HL-60 (cell line): ENCODE measurements at regions not wholly inside any gene's neighbourhood (a gene's known extent, or its start where the extent isn't known, plus 50 kb on each side); places are given as distances from the start of the nearest gene placed in this dataset.

Experiments used
- DNase-seq, 2 experiments: peaks; one replicate each; pipeline ENCODE4 v3.0.0-alpha.2; 2010 to 2020; ENCODE audit warnings: low read depth in 1 of 2, low spot score in 1 of 2
- H3K27ac ChIP-seq: fragments of 250-450 bp; sonication (Bioruptor Pico); replicated peaks from 2 replicates; pipeline ENCODE4 v1.5.1; 2020; ENCODE audit warnings: mild to moderate bottlenecking, moderate library complexity
- H3K27me3 ChIP-seq: fragments of 250-450 bp; sonication (Bioruptor Pico); 2 replicates; pipeline ENCODE4 v1.5.1; 2021; ENCODE audit warnings: mild to moderate bottlenecking, moderate library complexity; ENCODE audit not compliant: insufficient read depth, poor library complexity, severe bottlenecking
- H3K4me3 ChIP-seq: replicated peaks from 2 replicates; pipeline ENCODE4 v1.5.1; 2011; ENCODE audit warnings: mild to moderate bottlenecking, control low read depth, low read length; ENCODE audit not compliant: insufficient read depth
- GABPA ChIP-seq: IDR thresholded peaks from 2 replicates; pipeline ENCODE4 v1.6.1; 2012; ENCODE audit warnings: low read depth
- POLR2AphosphoS5 ChIP-seq: IDR thresholded peaks from 2 replicates; pipeline ENCODE4 v1.6.1; 2012; ENCODE audit warnings: low read depth
- SPI1 ChIP-seq: IDR thresholded peaks from 2 replicates; pipeline ENCODE4 v1.6.1; 2012; ENCODE audit warnings: low read depth, mild to moderate bottlenecking, borderline replicate concordance
- TF ChIP-seq, protein P1 (sequence below): IDR thresholded peaks from 2 replicates; pipeline ENCODE4 v1.6.1; 2012; ENCODE audit warnings: low read depth; ENCODE audit not compliant: insufficient replicate concordance
- TF ChIP-seq, protein P2 (sequence below): IDR thresholded peaks from one replicate; pipeline ENCODE4 v1.5.1; 2011; ENCODE audit warnings: low read length, control low read depth, inconsistent platforms; ENCODE audit not compliant: insufficient read depth

DNA sequence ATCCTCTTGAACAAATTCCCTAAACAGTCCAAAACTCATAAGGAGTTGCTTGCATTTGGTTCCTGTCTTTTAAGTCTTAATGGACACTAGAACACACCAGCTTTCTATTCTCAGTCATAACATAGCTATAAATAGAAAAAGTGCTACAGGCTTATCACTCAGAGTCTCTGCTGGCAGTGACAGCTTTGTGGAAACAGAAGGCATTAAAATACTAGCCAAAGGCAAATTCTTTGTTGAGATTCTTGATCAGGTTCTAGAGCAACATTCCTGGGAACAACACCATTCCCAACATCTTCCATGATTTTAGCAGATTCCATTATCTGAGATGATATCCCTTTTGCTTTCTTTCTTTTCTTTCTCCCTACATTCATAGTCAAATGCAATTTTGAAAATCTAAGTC lies 207.7 kb upstream of the PLEKHG7 start:
- DNase-seq = no peak
- TF ChIP-seq SPI1 = no peak
- no peak for TF ChIP-seq POLR2AphosphoS5
- TF ChIP-seq GABPA = no peak
- TF ChIP-seq, protein P1, sequence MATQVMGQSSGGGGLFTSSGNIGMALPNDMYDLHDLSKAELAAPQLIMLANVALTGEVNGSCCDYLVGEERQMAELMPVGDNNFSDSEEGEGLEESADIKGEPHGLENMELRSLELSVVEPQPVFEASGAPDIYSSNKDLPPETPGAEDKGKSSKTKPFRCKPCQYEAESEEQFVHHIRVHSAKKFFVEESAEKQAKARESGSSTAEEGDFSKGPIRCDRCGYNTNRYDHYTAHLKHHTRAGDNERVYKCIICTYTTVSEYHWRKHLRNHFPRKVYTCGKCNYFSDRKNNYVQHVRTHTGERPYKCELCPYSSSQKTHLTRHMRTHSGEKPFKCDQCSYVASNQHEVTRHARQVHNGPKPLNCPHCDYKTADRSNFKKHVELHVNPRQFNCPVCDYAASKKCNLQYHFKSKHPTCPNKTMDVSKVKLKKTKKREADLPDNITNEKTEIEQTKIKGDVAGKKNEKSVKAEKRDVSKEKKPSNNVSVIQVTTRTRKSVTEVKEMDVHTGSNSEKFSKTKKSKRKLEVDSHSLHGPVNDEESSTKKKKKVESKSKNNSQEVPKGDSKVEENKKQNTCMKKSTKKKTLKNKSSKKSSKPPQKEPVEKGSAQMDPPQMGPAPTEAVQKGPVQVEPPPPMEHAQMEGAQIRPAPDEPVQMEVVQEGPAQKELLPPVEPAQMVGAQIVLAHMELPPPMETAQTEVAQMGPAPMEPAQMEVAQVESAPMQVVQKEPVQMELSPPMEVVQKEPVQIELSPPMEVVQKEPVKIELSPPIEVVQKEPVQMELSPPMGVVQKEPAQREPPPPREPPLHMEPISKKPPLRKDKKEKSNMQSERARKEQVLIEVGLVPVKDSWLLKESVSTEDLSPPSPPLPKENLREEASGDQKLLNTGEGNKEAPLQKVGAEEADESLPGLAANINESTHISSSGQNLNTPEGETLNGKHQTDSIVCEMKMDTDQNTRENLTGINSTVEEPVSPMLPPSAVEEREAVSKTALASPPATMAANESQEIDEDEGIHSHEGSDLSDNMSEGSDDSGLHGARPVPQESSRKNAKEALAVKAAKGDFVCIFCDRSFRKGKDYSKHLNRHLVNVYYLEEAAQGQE = no peak
- Histone ChIP-seq H3K27me3 (no peaks in the 10 kb centered on the region), H3K4me3 (no peak overlapping the region), H3K27ac (no peak overlapping the region)

DNA sequence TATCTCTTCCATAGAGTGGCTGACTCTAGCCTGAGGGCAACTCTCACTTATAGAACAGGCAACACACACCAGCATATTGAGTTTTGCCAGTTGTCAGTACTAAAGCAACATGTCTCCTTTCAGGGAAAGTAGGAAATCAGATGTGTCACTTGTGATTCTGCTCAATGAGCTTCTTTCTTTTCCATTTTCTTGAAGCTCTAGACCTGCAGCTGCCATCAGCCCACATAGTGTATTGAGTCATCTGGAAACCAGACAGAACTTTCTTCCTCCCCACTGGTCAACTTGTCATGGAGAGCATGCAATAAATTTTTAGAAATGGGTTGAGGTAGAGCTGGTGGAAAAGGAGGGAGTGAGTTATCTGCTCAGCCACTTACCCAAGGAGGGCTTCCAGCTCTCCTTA lies 209.0 kb upstream of the PLEKHG7 start:
- TF ChIP-seq, protein P1 = no peak
- no peak for TF ChIP-seq SPI1
- TF ChIP-seq POLR2AphosphoS5 = no peak
- no peak for TF ChIP-seq GABPA
- TF ChIP-seq, protein P2, sequence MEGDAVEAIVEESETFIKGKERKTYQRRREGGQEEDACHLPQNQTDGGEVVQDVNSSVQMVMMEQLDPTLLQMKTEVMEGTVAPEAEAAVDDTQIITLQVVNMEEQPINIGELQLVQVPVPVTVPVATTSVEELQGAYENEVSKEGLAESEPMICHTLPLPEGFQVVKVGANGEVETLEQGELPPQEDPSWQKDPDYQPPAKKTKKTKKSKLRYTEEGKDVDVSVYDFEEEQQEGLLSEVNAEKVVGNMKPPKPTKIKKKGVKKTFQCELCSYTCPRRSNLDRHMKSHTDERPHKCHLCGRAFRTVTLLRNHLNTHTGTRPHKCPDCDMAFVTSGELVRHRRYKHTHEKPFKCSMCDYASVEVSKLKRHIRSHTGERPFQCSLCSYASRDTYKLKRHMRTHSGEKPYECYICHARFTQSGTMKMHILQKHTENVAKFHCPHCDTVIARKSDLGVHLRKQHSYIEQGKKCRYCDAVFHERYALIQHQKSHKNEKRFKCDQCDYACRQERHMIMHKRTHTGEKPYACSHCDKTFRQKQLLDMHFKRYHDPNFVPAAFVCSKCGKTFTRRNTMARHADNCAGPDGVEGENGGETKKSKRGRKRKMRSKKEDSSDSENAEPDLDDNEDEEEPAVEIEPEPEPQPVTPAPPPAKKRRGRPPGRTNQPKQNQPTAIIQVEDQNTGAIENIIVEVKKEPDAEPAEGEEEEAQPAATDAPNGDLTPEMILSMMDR = no peak

DNA sequence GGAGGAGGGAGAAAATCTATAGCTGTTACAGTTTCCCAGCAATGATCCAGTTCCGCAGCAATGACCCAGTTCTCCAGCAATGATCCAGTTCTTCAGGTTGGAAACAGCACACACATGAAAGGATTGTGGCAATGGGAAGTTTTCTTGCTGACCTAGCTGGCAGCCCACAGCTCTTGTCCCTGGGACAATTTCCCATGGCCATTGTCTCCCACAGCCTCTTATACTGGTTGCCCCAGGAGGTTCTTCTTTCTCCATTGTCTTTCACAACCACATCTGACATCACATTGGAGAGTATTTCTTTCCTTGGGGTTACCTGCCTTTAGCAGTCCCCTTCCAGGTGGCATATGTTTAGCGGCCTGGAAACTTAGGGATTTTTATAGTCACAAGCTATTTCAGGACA lies 209.8 kb upstream of the PLEKHG7 start:
- no peak overlapping the region for H3K27ac ChIP-seq
- DNase-seq = no peak
- H3K4me3 ChIP-seq = no peak overlapping the region
- TF ChIP-seq POLR2AphosphoS5 = no peak
- no peak for TF ChIP-seq GABPA
- no peak for TF ChIP-seq SPI1
- TF ChIP-seq, protein P2 = no peak
- TF ChIP-seq, protein P1 = no peak
- no peaks in the 10 kb centered on the region for H3K27me3 ChIP-seq

More for the DNA sequence above, 209.0 kb upstream of the PLEKHG7 start:
- Histone ChIP-seq H3K4me3 (no peak overlapping the region), H3K27ac (no peak overlapping the region), H3K27me3 (no peaks in the 10 kb centered on the region)
- DNase-seq = no peak

DNA sequence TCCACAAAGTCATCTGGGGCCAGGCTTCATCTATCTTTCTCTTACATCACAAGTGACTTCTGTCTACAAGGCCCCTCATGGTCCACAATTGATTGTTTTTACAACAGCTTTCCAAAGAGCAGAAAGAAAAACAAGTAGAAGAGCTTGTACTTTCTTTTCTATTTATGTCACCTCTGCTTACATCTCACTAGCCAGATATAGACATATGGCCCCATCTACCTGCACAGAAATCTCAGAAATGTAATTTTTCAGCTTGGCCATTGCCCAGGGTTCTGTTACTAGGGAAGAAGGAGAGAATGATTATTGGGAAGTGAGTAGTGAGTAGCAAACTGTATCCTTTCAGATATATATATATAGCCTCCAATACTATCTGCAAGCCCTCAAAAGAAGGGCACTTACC lies 210.5 kb upstream of the PLEKHG7 start:
- Histone ChIP-seq H3K27ac (no peak overlapping the region), H3K27me3 (no peaks in the 10 kb centered on the region), H3K4me3 (no peak overlapping the region)
- TF ChIP-seq SPI1 (no peak), GABPA (no peak), POLR2AphosphoS5 (no peak)
- TF ChIP-seq, protein P2 = no peak
- TF ChIP-seq, protein P1 = no peak
- no peak for DNase-seq
